OCI-LY3 (cell line): ENCODE measurements at regions not wholly inside any gene's neighbourhood (a gene's known extent, or its start where the extent isn't known, plus 50 kb on each side); places are given as distances from the start of the nearest gene placed in this dataset.

Experiments
- CTCF ChIP-seq: fragments of 200-600, 300-600 bp; sonication (generic); IDR thresholded peaks from 2 replicates; pipeline ENCODE4 v1.5.1; 2014; ENCODE audit warnings: antibody characterized with exemption, low read length, low read depth
- EZH2phosphoT487 ChIP-seq: fragments of 200-600 bp; shearing (Covaris generic); IDR thresholded peaks from 2 replicates; pipeline ENCODE4 v1.6.1; 2018; ENCODE audit warnings: antibody characterized with exemption, mixed run types, low read depth

GRCh38 chr12:131438881-131439280 lies 272.0 kb upstream of the SFSWAP start:
- TF ChIP-seq CTCF: no peak
- no peak for TF ChIP-seq EZH2phosphoT487
